Right forelimb (tissue), 1 donor: ENCODE measurements at regions not wholly inside any gene's neighbourhood (a gene's known extent, or its start where the extent isn't known, plus 50 kb on each side); places are given as distances from the start of the nearest gene placed in this dataset.
"Not testable (repeated sequence)": the region's sequence is repeated elsewhere in the genome, so short reads cannot be mapped to it uniquely, and the experiment has no call there.

Source experiments
- DNase-seq: peaks from one replicate; pipeline ENCODE4 v3.0.0-alpha.2; 2018

DNA sequence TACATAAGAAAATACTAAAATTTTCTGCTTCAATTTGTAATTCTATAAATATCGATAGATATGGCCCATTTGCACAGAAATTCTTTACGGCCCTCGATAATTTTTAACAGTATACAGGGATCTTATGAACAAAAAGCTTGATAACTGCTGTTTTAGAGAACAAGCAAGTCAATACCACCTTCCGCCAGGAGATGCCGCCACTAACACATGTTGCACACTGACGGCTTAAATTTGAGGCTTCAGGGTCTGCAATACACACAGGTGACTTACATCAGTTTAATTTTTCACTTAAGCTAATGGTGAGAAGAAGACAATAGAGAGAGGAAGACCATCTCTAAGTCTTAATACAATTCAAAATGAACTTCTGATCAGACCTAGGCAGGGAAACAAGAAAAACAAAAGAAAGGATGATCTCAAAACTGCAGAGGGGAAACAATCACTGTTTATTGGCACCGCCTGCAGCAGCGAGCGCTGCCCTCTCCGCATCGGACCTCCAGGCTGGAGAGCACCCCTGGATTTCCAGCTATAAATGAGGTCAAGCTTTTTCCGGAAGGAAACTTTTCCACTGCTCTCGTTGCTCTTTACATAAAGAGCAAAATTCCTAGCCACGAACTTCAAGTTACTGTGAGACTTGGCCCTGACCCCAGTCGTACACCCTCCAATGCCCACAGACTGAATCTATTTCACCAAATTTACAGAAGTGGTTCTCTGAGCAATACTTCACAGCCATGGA is 53.9 kb downstream of the OTOR start:
- peak; percentile 83 for DNase-seq

DNA sequence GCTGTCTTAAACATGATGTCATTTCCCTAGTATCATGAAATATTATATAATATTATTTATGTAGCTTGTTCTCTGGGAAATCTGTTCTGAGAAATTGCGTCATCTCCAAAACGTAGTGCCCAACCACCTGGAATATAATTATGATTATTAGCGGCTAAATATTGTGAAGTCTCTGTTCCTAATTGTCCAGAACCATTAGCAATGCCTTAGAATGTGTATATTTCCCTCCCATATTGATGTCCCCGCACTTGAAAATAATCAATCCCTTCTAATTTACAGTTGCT is 54.4 kb downstream of the OTOR start:
- no peak for DNase-seq

DNA sequence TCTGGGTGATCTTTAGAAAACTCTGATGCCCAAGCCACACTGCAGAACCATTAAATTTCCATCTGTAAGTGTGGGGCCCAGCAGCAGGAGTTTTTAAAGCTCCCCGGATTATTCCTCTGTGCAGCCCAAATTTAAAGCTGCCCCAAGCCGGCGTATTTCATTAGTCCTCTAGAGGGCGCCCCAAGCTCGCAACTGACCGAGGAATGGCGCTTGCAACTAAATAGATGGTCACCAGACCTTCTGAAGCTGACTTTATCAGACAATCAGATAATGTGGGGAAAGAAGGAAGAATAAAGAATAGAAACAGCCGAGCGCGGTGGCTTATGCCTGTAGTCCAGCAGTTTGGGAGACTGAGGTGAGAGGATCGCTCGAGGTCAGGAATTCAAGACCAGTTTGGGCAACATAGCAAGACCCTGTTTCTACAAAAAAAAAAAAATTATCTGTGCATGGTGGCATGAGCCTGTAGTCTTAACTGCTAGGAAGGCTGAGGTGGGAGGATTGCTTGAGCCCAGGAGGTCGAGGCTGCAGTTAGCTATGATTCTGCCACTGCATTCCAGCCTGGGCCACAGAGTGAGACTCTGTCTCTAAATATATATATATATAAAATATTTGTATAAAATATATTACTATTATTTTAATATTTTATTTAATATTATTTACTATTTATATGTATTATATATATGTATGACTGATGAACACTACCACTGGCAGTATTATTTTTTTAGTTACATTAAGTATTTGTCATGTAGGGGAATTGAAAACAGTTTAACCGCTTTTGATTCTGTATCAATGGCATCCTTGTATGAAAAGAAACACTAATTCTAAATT is 56.0 kb downstream of the OTOR start:
- peak; percentile 80 for DNase-seq

DNA sequence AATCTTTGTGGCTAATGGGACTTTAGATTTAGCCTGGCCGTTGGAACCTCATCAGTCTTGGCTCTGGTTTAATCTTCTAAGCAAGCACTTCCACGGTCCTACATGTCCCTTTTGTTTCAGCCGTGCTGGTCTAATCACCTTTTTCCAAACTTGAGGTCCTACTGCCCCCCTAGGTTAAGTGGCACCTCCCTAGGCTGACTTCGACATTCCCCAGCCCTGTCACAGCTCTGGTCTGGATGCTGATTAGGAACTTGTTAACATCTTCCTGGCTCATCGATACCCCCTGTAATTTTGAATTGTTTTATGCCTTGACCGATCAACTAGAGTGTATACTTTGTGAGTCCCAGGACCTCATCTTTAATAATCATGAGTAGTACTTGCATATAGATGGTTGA is 56.6 kb downstream of the OTOR start:
- DNase-seq: no peak

DNA sequence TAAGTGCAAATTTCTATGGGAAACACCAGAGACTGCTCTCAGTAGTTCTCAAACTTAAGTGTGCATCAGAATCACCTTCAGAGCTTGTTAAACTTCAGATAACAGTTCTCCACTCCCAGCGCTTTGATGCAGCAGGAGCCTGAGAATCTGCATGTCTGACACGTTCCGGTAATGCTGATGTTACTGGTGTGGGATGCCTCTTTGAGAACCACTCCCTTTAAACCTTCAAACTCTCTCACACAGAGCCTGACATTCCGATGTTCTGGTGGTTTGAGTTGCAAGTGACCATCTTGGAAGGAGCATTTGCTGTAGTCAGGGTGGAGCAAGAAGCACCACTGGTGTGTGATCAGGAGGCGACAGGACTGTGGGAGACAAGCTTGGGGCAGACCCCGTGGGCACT is 57.9 kb downstream of the OTOR start:
- no peak for DNase-seq

DNA sequence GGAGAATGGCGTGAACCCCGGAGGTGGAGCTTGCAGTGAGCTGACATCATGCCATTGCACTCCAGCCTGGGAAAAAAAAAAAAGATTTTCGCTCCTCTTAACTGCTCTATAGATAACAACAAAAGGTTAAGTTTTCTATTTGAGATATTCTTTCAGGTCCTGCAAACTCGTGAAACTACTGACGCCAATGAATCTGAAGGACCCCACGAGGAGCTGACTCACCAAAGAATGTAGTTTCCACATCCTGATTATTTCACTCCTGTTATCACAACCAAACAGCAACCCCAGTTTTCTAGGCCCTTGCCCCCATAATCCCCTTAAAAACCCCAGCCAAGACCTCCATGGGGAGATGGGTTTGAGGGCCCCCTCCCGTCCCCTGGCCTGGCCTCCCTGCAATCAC is 58.7 kb downstream of the OTOR start:
- no peak for DNase-seq

DNA sequence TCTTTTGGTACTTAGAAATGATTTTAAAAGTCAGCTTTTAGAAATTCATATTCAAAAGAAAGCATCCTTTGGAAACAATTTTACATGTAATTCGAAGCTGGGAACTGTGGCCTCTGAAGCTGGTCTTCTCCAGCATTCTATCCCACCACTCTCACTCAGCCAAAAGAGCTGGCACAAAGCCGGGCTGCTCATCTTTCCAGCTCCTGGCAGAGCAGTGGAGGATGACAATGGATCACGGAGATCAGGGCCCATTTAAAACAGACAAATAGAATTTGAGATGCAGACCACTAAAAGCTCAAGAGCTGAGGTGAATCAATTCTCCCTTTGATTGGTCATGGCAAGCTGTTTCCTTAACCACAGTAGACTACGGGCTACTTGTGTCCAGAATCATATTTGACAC is 60.6 kb downstream of the OTOR start:
- DNase-seq: no peak

DNA sequence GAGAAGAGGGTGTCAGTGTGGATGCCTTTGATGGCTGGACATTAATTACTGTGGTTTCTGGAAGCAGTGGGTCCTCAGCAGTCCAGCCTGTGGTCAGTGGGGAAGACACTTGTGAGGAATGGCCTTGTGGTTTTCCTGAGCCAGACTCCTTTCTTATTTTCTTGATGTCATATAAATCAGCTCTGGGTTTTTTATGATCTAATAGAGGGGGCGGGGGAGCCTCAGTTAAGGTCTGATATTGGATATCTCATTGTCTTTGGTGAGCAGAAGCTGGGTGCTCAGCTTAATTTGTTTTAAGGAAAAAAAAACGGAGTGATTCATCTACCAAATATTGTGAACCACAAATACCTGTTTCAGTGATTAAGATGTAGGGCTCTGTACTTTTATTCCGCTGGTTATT is 62.1 kb downstream of the OTOR start:
- DNase-seq: no peak

DNA sequence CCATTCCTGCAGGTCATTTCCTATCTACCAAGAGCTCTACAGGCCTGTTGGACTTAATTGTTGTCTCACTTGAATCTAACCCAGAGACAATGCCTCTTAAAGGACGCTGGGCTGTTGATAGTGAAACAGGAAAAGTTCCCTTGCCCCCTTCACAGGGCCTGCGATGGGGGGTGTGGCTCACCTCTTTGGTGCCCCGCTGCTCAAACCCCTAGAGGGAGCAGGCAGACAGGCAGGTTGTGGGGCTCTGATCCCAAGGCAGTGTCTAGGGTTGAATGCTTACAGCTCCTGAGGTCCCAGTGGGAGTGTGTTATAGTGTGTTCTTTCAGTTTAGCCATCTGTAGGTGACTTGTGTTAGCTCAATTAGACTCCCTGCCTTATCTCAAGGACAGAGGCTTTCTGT is 68.0 kb downstream of the OTOR start:
- no peak for DNase-seq

DNA sequence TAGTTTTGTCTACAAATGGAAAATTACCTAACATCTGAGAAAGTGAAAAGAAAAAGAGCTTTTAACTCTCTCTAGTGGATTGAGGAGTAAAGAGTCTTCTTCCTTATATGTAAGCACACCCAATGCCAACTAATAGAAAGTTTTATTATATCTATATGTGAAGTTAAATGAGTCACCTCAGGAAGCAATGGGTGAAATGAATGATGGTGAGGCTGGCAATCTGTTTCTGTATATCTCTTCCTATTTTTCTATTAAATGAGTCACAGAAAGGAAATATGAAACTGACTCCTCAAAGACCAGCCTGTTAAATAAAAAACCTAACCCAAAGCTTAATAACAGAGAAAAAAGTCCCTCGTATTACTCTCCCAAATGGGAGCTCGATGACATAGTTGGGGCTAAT is 71.3 kb downstream of the OTOR start:
- DNase-seq: no peak

DNA sequence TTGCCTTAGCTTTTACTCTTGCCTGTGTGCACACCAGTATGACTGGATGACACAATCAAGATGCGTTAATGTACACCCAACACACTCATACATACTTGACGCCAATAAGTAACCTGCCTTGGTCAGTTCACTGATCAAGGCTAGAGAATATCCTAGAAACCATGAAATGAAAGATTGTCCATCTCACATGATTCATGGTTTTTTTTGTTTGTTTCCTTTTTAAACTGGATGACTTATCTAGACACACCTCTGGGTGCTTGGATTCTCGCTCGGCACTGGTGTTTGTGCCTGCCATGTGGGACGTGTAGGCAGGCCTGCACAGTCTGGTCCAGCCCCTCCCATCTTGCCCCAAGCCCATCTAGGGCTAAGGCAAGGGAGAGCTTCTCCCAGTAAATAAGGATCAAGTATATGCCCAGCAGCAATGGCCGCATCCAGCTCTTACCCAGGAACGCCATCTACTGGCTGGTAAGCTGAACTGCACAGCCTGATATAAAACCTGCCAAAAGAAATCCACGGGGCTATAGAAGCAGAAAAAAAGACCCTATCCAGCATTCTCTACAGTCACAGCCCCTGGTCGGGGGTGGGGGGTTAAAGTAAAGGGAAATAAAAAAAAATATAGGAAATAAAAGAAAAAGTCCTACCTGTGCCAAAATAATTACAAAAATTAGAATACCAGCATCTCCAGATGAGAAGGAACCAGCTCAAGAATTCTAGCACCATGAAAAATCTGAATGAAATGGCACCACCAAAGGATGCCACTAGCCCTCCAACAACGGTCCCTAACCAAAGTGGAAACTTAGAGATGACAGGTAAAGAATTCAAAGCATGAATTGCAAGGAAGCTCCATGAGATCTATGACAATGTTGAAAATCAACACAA is 73.3 kb downstream of the OTOR start:
- DNase-seq: no peak

DNA sequence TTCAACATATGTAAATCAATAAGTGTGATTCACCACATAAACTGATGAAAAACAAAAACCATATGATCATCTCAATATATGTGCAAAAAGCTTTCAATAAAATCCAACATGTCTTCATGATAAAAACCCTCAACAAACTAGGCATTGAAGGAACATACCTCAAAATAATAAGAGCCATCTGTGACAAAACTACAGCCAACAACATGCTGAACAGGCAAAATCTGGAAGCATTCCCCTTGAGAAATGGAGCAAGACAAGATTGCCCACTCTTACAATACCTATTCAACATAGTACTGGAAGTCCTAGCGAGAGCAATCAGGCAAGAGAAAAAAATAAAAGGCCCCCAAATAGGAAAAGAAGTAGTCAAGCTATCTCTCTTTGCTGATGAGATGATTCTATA is 76.5 kb downstream of the OTOR start:
- no peak for DNase-seq

DNA sequence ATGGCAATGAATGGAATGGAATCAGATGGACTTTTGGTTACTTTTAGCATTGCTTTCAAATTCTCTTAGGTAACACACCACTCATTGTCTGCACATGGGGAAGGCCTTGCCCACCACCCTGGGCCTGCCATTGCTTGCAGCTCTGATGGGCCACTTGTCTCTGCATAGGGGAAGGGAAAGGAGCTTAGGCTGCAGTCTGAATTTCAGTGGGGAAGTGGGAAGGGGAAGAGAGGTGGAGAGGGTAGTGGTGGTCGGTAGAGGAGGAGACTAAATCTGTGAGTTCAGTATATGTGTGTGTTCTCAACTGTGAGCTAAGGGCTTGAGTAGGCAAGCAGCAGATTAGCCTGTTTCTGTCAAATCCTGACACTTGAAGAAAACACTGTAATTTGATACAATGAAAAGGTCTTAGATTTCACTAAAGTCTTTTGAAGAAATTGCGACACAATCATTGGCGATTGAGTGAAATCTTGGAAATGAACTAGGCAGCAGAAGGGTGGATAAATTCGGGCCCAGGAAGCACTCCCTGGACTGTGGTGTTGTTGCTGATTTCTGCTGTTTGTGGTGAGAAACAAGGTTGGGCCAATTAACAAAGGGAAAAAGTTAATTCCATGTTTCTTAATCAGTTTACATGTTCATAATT is 80.6 kb downstream of the OTOR start:
- DNase-seq: no peak

DNA sequence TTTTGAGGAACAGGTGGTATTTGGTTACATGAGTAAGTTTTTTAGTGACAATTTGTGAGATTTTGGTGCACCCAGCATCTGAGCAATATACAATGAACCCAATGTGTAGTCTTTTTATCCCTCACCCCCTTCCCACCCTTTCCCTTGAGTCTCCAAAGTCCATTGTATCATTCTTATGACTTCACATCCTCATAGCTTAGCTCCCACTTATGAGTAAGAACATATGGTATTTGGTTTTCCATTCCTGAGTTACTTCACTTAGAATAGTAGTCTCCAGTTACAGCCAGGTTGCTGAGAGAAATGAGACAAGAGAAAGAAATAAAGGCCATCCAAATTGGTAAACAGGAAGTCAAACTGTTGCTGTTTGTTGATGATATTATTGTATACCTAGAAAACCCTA is 87.5 kb downstream of the OTOR start:
- not testable (repeated sequence) for DNase-seq

DNA sequence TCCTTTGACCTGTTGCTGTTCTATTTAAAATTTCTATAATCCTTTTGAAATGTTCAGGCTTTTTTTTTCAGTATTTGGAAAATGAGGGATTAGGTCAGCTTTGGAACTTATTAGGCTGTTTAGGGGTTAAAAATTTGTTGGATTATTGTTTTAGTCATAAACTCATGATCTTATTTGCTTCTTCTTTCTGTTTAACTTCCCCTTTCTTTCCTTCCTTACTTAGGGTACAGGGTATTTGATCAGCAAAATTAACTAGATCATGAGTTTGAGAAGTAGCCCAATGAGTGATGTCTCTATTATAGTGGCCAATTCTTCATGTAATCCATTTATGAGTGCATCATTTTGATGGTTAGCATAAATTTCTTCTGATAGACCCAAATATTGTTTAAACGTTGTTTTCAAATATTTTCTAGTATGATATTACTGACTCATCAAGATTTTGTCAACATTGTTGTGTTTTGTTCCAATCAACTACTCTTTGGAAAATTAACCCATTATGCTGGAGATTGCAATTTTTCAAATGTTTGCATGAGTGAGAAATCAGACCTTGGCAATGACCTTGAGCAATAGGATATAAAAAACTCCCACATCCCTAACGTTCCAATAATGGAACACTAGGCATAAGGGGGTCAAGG is 94.4 kb downstream of the OTOR start:
- DNase-seq: no peak

DNA sequence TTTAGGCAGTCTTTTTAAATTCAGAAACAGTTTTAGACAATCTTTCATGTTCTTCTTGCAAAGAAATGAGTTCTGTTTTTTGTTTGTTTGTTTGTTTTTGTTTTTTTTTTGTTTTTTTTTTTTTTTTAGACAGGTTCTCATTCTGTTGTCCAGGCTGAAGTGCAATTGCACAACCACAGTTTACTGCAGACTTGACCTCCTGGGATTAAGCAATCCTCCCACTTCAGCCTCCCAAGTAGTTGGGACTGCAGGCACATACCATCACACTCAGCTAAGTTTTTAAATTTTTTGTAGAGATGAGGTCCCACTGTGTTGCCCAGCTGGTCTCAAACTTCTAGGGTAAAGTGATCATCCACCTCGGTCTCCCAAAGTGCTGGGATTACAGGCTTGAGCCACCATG is 96.2 kb downstream of the OTOR start:
- no peak for DNase-seq

DNA sequence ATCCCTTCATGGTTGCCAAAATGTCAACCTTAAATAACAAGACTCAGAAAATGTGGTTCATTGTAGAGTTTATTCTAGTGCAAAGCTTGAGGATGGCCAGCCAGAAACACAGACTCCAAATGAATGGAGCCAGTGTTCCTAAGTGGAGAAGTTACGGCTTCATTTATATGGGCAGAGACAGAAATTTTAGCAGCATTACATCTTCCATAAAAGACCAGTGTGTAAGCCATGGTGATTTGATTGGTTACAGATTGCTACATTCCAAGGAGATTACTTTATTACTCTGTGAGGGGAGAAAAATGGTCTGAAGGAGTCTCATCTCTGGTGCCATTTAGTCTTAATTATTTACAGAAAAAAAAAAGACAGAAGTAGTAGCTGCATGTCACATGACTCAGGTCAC is 97.8 kb downstream of the OTOR start:
- DNase-seq: no peak

DNA sequence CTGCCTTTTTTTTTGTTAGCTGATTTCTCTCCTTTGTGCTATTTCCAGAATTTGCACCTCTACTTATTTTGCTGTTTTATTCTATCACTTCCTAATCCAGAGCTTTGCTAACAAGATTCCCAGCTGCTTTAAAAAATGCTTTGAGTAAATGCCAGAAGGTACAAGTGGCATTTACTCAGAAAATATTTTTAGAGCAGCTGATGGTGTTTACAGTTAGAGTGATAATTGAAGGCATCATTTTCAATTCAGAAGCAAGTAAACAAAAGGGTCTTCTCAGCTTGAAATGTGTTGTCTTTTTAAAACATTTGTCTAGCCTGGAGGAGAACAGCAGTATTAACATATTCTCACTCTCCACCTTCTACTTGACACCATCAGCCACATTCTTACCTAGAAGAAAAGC is 99.9 kb downstream of the OTOR start:
- DNase-seq: no peak

DNA sequence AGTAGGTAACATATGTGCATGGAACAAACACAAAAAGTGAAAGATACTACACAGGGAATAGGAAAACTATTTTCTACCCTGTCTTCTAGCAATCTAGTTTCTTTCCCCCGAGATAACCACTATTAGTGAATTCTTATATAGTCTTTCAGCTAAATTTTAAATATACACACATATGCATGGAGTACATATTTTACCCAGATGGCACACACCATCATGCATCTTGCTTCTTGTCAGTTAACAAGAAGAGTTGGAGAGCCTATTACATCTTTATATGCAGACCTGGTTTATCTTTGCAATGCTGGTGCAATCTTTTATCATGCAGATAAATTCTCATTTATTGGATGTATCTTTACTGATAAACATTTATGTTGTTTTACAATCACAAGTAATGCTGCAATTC is 100.4 kb downstream of the OTOR start:
- DNase-seq: no peak

DNA sequence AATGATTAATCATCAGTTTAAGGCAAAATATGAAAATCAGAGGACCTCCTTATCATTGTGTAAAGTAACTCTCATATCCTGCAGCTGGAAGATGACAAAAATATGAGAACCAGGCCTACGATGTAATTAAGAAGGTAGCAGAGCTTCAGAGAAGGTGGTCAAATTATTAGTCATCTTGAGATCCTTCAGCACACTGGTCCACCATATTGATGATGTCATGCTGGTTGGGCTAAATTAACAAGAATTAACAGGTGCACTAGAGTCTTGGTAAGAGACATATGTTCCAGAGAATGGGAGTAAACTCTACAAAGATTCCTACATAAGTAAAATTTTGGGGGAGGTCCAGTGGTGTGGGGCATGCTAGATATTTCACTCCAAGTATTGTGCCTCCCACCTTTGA is 112.8 kb downstream of the OTOR start:
- DNase-seq: no peak

DNA sequence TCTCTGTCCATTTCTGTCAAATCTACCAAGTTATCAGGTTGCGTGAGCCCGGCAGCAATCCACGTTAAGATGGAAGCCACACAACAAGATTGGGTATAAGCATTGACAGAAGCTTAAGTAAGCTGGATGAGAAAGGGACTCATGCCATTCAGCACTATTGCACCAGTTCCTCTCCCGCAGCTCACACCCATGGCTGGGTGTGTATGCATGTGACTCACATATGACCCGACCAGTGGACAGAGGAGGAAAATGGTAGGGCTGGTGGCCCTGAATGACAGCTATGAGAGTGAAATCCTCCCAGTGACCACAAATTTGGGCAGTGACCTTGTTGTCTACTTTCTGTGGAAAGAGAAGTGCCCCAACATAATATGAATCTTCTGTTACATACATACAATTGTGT is 113.5 kb downstream of the OTOR start:
- DNase-seq: no peak

DNA sequence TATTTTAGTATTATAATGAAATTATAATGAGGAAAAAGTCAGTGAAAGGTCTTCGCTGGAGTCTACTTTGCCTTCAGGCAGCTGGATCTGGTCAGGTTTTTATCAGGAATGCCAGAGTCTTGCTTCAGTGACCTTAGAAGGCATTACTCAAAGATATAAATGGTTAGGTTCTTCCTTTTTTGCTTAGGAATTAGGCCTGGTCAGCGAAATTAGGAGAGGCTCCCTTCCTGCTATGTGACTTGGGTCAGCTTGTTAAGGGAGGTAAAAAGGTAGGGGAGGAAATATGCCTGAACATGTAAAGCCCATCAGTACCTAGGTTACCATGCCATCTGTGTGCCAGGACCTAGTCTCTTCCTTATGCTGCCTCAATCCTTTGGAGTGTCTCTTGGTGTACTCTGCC is 115.1 kb downstream of the OTOR start:
- DNase-seq: no peak

DNA sequence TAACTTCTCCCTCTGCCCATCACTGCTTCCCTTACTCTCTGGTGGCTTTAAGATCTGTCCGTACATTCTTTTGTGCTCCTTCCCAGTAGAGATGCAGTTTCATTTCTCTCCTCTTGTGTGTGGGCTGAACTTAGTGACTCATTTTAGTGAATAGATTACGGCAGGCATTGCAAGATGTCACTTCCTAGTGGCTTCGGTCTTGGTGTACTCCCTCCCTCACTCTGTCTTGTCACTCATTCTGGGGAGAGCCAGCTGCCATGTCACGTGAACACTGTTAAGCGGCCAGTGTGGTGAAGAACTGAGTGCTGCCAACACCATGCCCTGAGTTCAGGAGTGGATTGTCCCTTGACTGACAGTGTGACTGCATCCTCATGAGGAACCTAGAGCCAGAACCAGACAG is 115.9 kb downstream of the OTOR start:
- no peak for DNase-seq
